GM12873 (cell line): ENCODE measurements at regions not wholly inside any gene's neighbourhood (a gene's known extent, or its start where the extent isn't known, plus 50 kb on each side); places are given as distances from the start of the nearest gene placed in this dataset.
A peak's percentile ranks its signal among the peaks of the same experiment; 100 is the strongest.

Experiments
- TF ChIP-seq, protein P1 (sequence below): IDR thresholded peaks from 2 replicates; pipeline ENCODE4 v1.5.1; 2012; ENCODE audit warnings: low read depth, mild to moderate bottlenecking, moderate library complexity, low read length, control low read depth; ENCODE audit not compliant: insufficient read depth; ENCODE audit errors: missing control alignments

- TF ChIP-seq, protein P1, sequence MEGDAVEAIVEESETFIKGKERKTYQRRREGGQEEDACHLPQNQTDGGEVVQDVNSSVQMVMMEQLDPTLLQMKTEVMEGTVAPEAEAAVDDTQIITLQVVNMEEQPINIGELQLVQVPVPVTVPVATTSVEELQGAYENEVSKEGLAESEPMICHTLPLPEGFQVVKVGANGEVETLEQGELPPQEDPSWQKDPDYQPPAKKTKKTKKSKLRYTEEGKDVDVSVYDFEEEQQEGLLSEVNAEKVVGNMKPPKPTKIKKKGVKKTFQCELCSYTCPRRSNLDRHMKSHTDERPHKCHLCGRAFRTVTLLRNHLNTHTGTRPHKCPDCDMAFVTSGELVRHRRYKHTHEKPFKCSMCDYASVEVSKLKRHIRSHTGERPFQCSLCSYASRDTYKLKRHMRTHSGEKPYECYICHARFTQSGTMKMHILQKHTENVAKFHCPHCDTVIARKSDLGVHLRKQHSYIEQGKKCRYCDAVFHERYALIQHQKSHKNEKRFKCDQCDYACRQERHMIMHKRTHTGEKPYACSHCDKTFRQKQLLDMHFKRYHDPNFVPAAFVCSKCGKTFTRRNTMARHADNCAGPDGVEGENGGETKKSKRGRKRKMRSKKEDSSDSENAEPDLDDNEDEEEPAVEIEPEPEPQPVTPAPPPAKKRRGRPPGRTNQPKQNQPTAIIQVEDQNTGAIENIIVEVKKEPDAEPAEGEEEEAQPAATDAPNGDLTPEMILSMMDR, result no peak
These were observed 180.0 kb upstream of the CCDC150 start for GRCh38 chr2:196459539-196459938.

GRCh38 chr2:196463706-196464105 is 175.8 kb upstream of the CCDC150 start:
- TF ChIP-seq, protein P1, result no peak

DNA sequence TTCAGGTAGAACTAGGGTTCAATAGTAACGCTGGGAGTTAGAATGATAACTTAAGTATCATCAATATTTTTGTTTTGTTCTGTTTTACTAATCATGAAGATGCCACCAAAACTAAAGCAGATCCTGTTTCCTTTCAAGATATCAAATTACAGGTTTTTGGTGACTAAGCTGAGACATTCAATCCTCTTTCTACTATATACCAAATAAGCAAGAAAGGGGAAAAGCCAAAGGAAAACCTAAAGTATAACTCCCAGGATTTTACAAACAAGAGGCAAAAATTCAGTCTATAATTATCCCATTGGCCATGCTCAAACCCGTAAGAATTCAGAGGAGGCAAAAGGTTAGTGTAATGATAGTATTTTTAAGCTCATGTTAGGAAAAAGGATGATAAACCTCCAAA is 175.2 kb upstream of the CCDC150 start:
- TF ChIP-seq, protein P1, result no peak

- TF ChIP-seq, protein P1, result no peak
These were observed 172.9 kb upstream of the CCDC150 start for GRCh38 chr2:196466581-196466980.

DNA sequence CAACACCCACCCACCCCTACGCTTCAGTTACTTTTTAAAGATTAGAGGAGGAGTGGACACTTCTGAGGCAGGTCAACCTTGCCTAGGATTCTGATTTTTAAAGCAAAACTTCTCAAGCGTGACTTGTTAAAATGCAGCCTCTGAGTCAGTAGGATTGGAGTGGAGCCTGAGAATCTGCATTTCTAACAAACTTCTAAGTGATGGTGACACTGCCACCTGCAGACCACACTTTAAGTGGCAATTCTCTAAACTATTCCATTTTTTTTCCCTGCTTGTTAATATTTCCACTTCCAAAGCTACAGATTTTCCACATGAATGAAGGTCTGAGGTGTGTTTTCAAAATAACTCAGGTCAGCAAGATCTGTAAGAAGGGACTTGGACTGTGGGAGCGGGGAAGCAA is 171.1 kb upstream of the CCDC150 start:
- TF ChIP-seq, protein P1, result peak; percentile 24

GRCh38 chr2:196473617-196474016 is 165.9 kb upstream of the CCDC150 start:
- TF ChIP-seq, protein P1, result no peak

- TF ChIP-seq, protein P1, result no peak
These were observed 163.9 kb upstream of the CCDC150 start for GRCh38 chr2:196475611-196476010.
